Ovary (tissue), 3 donors: ENCODE measurements at regions not wholly inside any gene's neighbourhood (a gene's known extent, or its start where the extent isn't known, plus 50 kb on each side); places are given as distances from the start of the nearest gene placed in this dataset.

Source experiments
- CTCF ChIP-seq, 3 donors: fragments of 450-650 bp in 2 of 3; fragments of 200-600 bp in 1 of 3; IDR thresholded peaks; one replicate each; pipeline versions ENCODE4 v1.5.1 to v1.8.0; 2016 to 2022; ENCODE audit warnings: antibody characterized with exemption in 3 of 3, mild to moderate bottlenecking in 1 of 3
- EP300 ChIP-seq: sonication (generic); formaldehyde crosslinking; IDR thresholded peaks from one replicate; pipeline ENCODE4 v1.6.1; 2017; ENCODE audit warnings: antibody characterized with exemption
- POLR2A ChIP-seq: fragments of 450-650 bp; IDR thresholded peaks from one replicate; pipeline ENCODE4 v1.6.1; 2017; ENCODE audit warnings: antibody characterized with exemption, mild to moderate bottlenecking, moderate library complexity
- donor health status: DM: no; HTN: no; CAD: no.

- TF ChIP-seq CTCF (IDR thresholded peaks at IDR 0.05) = peak; percentile 78 to 89 (median 85)
- TF ChIP-seq EP300 = no peak
- no peak for TF ChIP-seq POLR2A
These were observed 76.1 kb upstream of the PMAIP1 start for GRCh38 chr18:59823596-59824195.
